ENCODE measurements at regions not wholly inside any gene's neighbourhood (a gene's known extent, or its start where the extent isn't known, plus 50 kb on each side); places are given as distances from the start of the nearest gene placed in this dataset.

GRCh38 chr2:58479535-58480140, 238.5 kb upstream of the FANCL start:
- TF ChIP-seq CTCF (IDR thresholded peaks at IDR 0.05; ENCODE audit: insufficient read depth, low read length, poor library complexity, severe bottlenecking) (no peak), EZH2phosphoT487 (conservative IDR thresholded peaks at IDR 0.05; ENCODE audit: low read length) (no peak)
